ENCODE measurements at regions not wholly inside any gene's neighbourhood (a gene's known extent, or its start where the extent isn't known, plus 50 kb on each side); places are given as distances from the start of the nearest gene placed in this dataset.

GRCh38 chr9:88681434-88681833, 146.5 kb downstream of the NXNL2 start:
- Histone ChIP-seq H3K27ac (ENCODE audit: low read depth, low read length) (no peak overlapping the region), H3K4me1 (ENCODE audit: insufficient read depth, low read length) (peaks cover 5% of the 10 kb centered on the region)

GRCh38 chr9:88682431-88682831, 147.5 kb downstream of the NXNL2 start:
- H3K27ac ChIP-seq (ENCODE audit: low read depth, low read length) = no peak overlapping the region
- H3K36me3 ChIP-seq (ENCODE audit: insufficient read depth, low read length) = no peaks in the 10 kb centered on the region
- no peaks in the 10 kb centered on the region for H3K9me3 ChIP-seq (ENCODE audit: low read length)
- H3K4me3 ChIP-seq (ENCODE audit: low read depth in 1 of 2, low read length in 2 of 2) = no peak overlapping the region
- no peaks in the 10 kb centered on the region for H3K27me3 ChIP-seq (ENCODE audit: control insufficient read depth in 1 of 2, insufficient read depth in 2 of 2, low read length in 2 of 2)
- peaks cover 5% of the 10 kb centered on the region for H3K4me1 ChIP-seq (ENCODE audit: insufficient read depth, low read length)
- H3K9ac ChIP-seq (ENCODE audit: low read length) = no peak overlapping the region

More at GRCh38 chr9:88681434-88681833, 146.5 kb downstream of the NXNL2 start:
- no peaks in the 10 kb centered on the region for H3K9me3 ChIP-seq (ENCODE audit: low read length)
- no peaks in the 10 kb centered on the region for H3K36me3 ChIP-seq (ENCODE audit: insufficient read depth, low read length)
- no peak overlapping the region for H3K9ac ChIP-seq (ENCODE audit: low read length)
- no peak overlapping the region for H3K4me3 ChIP-seq (ENCODE audit: low read depth in 1 of 2, low read length in 2 of 2)
- no peaks in the 10 kb centered on the region for H3K27me3 ChIP-seq (ENCODE audit: control insufficient read depth in 1 of 2, insufficient read depth in 2 of 2, low read length in 2 of 2)

GRCh38 chr9:88684046-88684445, 149.1 kb downstream of the NXNL2 start:
- Histone ChIP-seq H3K27ac (ENCODE audit: low read depth, low read length) (no peak overlapping the region), H3K9ac (ENCODE audit: low read length) (no peak overlapping the region), H3K27me3 (ENCODE audit: control insufficient read depth in 1 of 2, insufficient read depth in 2 of 2, low read length in 2 of 2) (no peaks in the 10 kb centered on the region), H3K36me3 (ENCODE audit: insufficient read depth, low read length) (no peaks in the 10 kb centered on the region), H3K4me3 (ENCODE audit: low read depth in 1 of 2, low read length in 2 of 2) (no peak overlapping the region), H3K9me3 (ENCODE audit: low read length) (no peaks in the 10 kb centered on the region), H3K4me1 (ENCODE audit: insufficient read depth, low read length) (peaks cover 5% of the 10 kb centered on the region)

GRCh38 chr9:88684845-88685244, 149.9 kb downstream of the NXNL2 start:
- Histone ChIP-seq H3K36me3 (ENCODE audit: insufficient read depth, low read length) (no peaks in the 10 kb centered on the region), H3K27me3 (ENCODE audit: control insufficient read depth in 1 of 2, insufficient read depth in 2 of 2, low read length in 2 of 2) (no peaks in the 10 kb centered on the region), H3K9ac (ENCODE audit: low read length) (no peak overlapping the region), H3K9me3 (ENCODE audit: low read length) (no peaks in the 10 kb centered on the region), H3K4me3 (ENCODE audit: low read depth in 1 of 2, low read length in 2 of 2) (no peak overlapping the region), H3K4me1 (ENCODE audit: insufficient read depth, low read length) (peaks cover 5% of the 10 kb centered on the region), H3K27ac (ENCODE audit: low read depth, low read length) (no peak overlapping the region)

GRCh38 chr9:88685966-88686365, 151.0 kb downstream of the NXNL2 start:
- H3K27ac ChIP-seq (ENCODE audit: low read depth, low read length) = no peak overlapping the region
- H3K9ac ChIP-seq (ENCODE audit: low read length) = no peak overlapping the region
- H3K27me3 ChIP-seq (ENCODE audit: control insufficient read depth in 1 of 2, insufficient read depth in 2 of 2, low read length in 2 of 2) = no peaks in the 10 kb centered on the region
- peaks cover 5% of the 10 kb centered on the region for H3K4me1 ChIP-seq (ENCODE audit: insufficient read depth, low read length)
- H3K9me3 ChIP-seq (ENCODE audit: low read length) = no peaks in the 10 kb centered on the region
- no peak overlapping the region for H3K4me3 ChIP-seq (ENCODE audit: low read depth in 1 of 2, low read length in 2 of 2)
- no peaks in the 10 kb centered on the region for H3K36me3 ChIP-seq (ENCODE audit: insufficient read depth, low read length)

GRCh38 chr9:88689509-88690298, 154.7 kb downstream of the NXNL2 start:
- Histone ChIP-seq H3K9ac (ENCODE audit: low read length) (no peak overlapping the region), H3K4me3 (ENCODE audit: low read depth in 1 of 2, low read length in 2 of 2) (no peak overlapping the region), H3K9me3 (ENCODE audit: low read length) (no peaks in the 10 kb centered on the region), H3K4me1 (ENCODE audit: insufficient read depth, low read length) (no peaks in the 10 kb centered on the region), H3K27ac (ENCODE audit: low read depth, low read length) (no peak overlapping the region), H3K36me3 (ENCODE audit: insufficient read depth, low read length) (no peaks in the 10 kb centered on the region), H3K27me3 (ENCODE audit: control insufficient read depth in 1 of 2, insufficient read depth in 2 of 2, low read length in 2 of 2) (no peaks in the 10 kb centered on the region)

- no peak overlapping the region for H3K27ac ChIP-seq (ENCODE audit: low read depth, low read length)
- H3K27me3 ChIP-seq (ENCODE audit: control insufficient read depth in 1 of 2, insufficient read depth in 2 of 2, low read length in 2 of 2) = no peaks in the 10 kb centered on the region
- no peaks in the 10 kb centered on the region for H3K4me1 ChIP-seq (ENCODE audit: insufficient read depth, low read length)
- no peak overlapping the region for H3K4me3 ChIP-seq (ENCODE audit: low read depth in 1 of 2, low read length in 2 of 2)
- H3K9ac ChIP-seq (ENCODE audit: low read length) = no peak overlapping the region
- H3K36me3 ChIP-seq (ENCODE audit: insufficient read depth, low read length) = no peaks in the 10 kb centered on the region
- H3K9me3 ChIP-seq (ENCODE audit: low read length) = no peaks in the 10 kb centered on the region
These were observed 155.7 kb downstream of the NXNL2 start for GRCh38 chr9:88690628-88691027.

GRCh38 chr9:88691091-88691490, 156.1 kb downstream of the NXNL2 start:
- Histone ChIP-seq H3K4me1 (ENCODE audit: insufficient read depth, low read length) (no peaks in the 10 kb centered on the region), H3K4me3 (ENCODE audit: low read depth in 1 of 2, low read length in 2 of 2) (no peak overlapping the region), H3K36me3 (ENCODE audit: insufficient read depth, low read length) (no peaks in the 10 kb centered on the region), H3K9ac (ENCODE audit: low read length) (no peak overlapping the region), H3K9me3 (ENCODE audit: low read length) (no peaks in the 10 kb centered on the region), H3K27ac (ENCODE audit: low read depth, low read length) (no peak overlapping the region), H3K27me3 (ENCODE audit: control insufficient read depth in 1 of 2, insufficient read depth in 2 of 2, low read length in 2 of 2) (no peaks in the 10 kb centered on the region)

GRCh38 chr9:88691811-88692210, 156.8 kb downstream of the NXNL2 start:
- Histone ChIP-seq H3K4me3 (ENCODE audit: low read depth in 1 of 2, low read length in 2 of 2) (no peak overlapping the region), H3K4me1 (ENCODE audit: insufficient read depth, low read length) (no peaks in the 10 kb centered on the region), H3K27me3 (ENCODE audit: control insufficient read depth in 1 of 2, insufficient read depth in 2 of 2, low read length in 2 of 2) (no peaks in the 10 kb centered on the region), H3K9me3 (ENCODE audit: low read length) (no peaks in the 10 kb centered on the region), H3K27ac (ENCODE audit: low read depth, low read length) (no peak overlapping the region), H3K36me3 (ENCODE audit: insufficient read depth, low read length) (no peaks in the 10 kb centered on the region), H3K9ac (ENCODE audit: low read length) (no peak overlapping the region)

GRCh38 chr9:88692827-88693226, 157.8 kb downstream of the NXNL2 start:
- Histone ChIP-seq H3K27ac (ENCODE audit: low read depth, low read length) (no peak overlapping the region), H3K27me3 (ENCODE audit: control insufficient read depth in 1 of 2, insufficient read depth in 2 of 2, low read length in 2 of 2) (no peaks in the 10 kb centered on the region), H3K36me3 (ENCODE audit: insufficient read depth, low read length) (no peaks in the 10 kb centered on the region), H3K9me3 (ENCODE audit: low read length) (no peaks in the 10 kb centered on the region), H3K9ac (ENCODE audit: low read length) (no peak overlapping the region), H3K4me1 (ENCODE audit: insufficient read depth, low read length) (peaks cover 2% of the 10 kb centered on the region), H3K4me3 (ENCODE audit: low read depth in 1 of 2, low read length in 2 of 2) (no peak overlapping the region)

- H3K36me3 ChIP-seq (ENCODE audit: insufficient read depth, low read length) = no peaks in the 10 kb centered on the region
- H3K4me1 ChIP-seq (ENCODE audit: insufficient read depth, low read length) = peaks cover 5% of the 10 kb centered on the region
- no peak overlapping the region for H3K27ac ChIP-seq (ENCODE audit: low read depth, low read length)
- no peaks in the 10 kb centered on the region for H3K9me3 ChIP-seq (ENCODE audit: low read length)
- H3K9ac ChIP-seq (ENCODE audit: low read length) = no peak overlapping the region
- H3K4me3 ChIP-seq (ENCODE audit: low read depth in 1 of 2, low read length in 2 of 2) = no peak overlapping the region
- H3K27me3 ChIP-seq (ENCODE audit: control insufficient read depth in 1 of 2, insufficient read depth in 2 of 2, low read length in 2 of 2) = no peaks in the 10 kb centered on the region
These were observed 159.6 kb downstream of the NXNL2 start for GRCh38 chr9:88694625-88695024.

GRCh38 chr9:88696501-88696900, 161.5 kb downstream of the NXNL2 start:
- no peaks in the 10 kb centered on the region for H3K36me3 ChIP-seq (ENCODE audit: insufficient read depth, low read length)
- H3K9me3 ChIP-seq (ENCODE audit: low read length) = no peaks in the 10 kb centered on the region
- H3K9ac ChIP-seq (ENCODE audit: low read length) = no peak overlapping the region
- peaks cover 5% of the 10 kb centered on the region for H3K4me1 ChIP-seq (ENCODE audit: insufficient read depth, low read length)
- no peaks in the 10 kb centered on the region for H3K27me3 ChIP-seq (ENCODE audit: control insufficient read depth in 1 of 2, insufficient read depth in 2 of 2, low read length in 2 of 2)
- no peak overlapping the region for H3K4me3 ChIP-seq (ENCODE audit: low read depth in 1 of 2, low read length in 2 of 2)
- H3K27ac ChIP-seq (ENCODE audit: low read depth, low read length) = no peak overlapping the region
